Uterus (tissue), 3 donors: ENCODE measurements at regions not wholly inside any gene's neighbourhood (a gene's known extent, or its start where the extent isn't known, plus 50 kb on each side); places are given as distances from the start of the nearest gene placed in this dataset.
A peak's percentile ranks its signal among the peaks of the same experiment; 100 is the strongest.

ENCODE experiments used
- DNase-seq, 2 donors: peaks; one replicate each; pipeline ENCODE4 v3.0.0-alpha.2; 2019 to 2020
- H3K27ac ChIP-seq, 2 donors: fragments of 200-600 bp; sonication (generic); 1 replicate in 1 of 2; 2 replicates in 1 of 2; pipeline ENCODE4 v1.5.1; 2016 to 2018
- H3K27me3 ChIP-seq, 2 donors: fragments of 200-600 bp; sonication (generic); one replicate each; pipeline ENCODE4 v1.5.1; 2018 to 2019; ENCODE audit warnings: control low read depth in 1 of 2
- H3K36me3 ChIP-seq, 2 donors: fragments of 200-600 bp; sonication (generic); one replicate each; pipeline ENCODE4 v1.5.1; 2019; ENCODE audit warnings: control low read depth in 1 of 2
- H3K4me1 ChIP-seq, 2 donors: fragments of 200-600 bp; sonication (generic); one replicate each; pipeline ENCODE4 v1.5.1; 2018 to 2019; ENCODE audit warnings: control low read depth in 1 of 2
- H3K4me3 ChIP-seq, 2 donors: fragments of 200-600 bp; sonication (generic); 1 replicate in 1 of 2; 2 replicates in 1 of 2; pipeline ENCODE4 v1.5.1; 2018 to 2019; ENCODE audit warnings: mild to moderate bottlenecking in 1 of 2
- H3K9me3 ChIP-seq, 2 donors: fragments of 200-600 bp; sonication (generic); one replicate each; pipeline ENCODE4 v1.5.1; 2019; ENCODE audit warnings: control low read depth in 1 of 2
- POLR2A ChIP-seq, 2 donors: fragments of 450-650 bp; IDR thresholded peaks; one replicate each; pipeline ENCODE4 v1.6.1; 2016; ENCODE audit warnings: antibody characterized with exemption in 2 of 2, mild to moderate bottlenecking in 1 of 2, moderate library complexity in 1 of 2
- intact Hi-C: fragments of 100-400 bp; cut with DNase I; formaldehyde crosslinking; loops from one replicate; pipeline ENCODE4 v1.15.1; 2023; ENCODE audit warnings: low total_unique reads
- TF ChIP-seq, protein P1 (sequence below), 4 experiments: fragments of 200-600 bp in 2 of 4; fragments of 450-650 bp in 2 of 4; sonication (generic) in 2 of 4; IDR thresholded peaks; one replicate each; pipeline ENCODE4 v1.5.1; 2016 to 2019; ENCODE audit warnings: antibody characterized with exemption in 4 of 4, mild to moderate bottlenecking in 2 of 4, moderate library complexity in 1 of 4
- donor health status: DM: yes; HTN: yes; CAD: no.

DNA sequence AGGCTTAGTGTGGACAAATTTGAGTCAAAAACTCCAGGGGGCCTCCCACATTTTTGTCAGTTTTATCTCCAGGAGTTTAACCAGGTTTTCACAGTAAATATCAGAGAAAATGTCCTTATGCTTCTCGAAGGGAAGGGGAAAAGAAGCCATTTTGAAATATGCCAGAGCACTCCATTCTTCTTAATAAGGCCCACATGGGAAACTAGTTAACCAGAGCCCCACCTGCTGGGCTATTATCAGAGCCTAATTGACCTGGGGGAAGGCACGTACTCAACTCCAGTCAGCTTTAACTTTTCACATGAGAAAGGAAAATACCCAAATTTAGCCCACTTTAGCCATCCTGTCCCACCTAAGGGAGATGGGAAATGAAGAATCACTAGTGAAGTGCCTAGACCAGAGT, 296.3 kb downstream of the PTBP2 start:
- intact Hi-C loops: no loop called here
- H3K36me3 ChIP-seq: no peaks in the 10 kb centered on the region
- no peak overlapping the region for H3K27ac ChIP-seq
- no peak overlapping the region for H3K4me3 ChIP-seq
- no peak for DNase-seq
- no peaks in the 10 kb centered on the region for H3K4me1 ChIP-seq
- no peaks in the 10 kb centered on the region for H3K9me3 ChIP-seq
- no peak for TF ChIP-seq POLR2A (IDR thresholded peaks at IDR 0.05)
- TF ChIP-seq, protein P1, sequence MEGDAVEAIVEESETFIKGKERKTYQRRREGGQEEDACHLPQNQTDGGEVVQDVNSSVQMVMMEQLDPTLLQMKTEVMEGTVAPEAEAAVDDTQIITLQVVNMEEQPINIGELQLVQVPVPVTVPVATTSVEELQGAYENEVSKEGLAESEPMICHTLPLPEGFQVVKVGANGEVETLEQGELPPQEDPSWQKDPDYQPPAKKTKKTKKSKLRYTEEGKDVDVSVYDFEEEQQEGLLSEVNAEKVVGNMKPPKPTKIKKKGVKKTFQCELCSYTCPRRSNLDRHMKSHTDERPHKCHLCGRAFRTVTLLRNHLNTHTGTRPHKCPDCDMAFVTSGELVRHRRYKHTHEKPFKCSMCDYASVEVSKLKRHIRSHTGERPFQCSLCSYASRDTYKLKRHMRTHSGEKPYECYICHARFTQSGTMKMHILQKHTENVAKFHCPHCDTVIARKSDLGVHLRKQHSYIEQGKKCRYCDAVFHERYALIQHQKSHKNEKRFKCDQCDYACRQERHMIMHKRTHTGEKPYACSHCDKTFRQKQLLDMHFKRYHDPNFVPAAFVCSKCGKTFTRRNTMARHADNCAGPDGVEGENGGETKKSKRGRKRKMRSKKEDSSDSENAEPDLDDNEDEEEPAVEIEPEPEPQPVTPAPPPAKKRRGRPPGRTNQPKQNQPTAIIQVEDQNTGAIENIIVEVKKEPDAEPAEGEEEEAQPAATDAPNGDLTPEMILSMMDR (IDR thresholded peaks at IDR 0.05): peak in 1 of 4 experiments; percentile 7
- no peaks in the 10 kb centered on the region for H3K27me3 ChIP-seq
